ENCODE measurements at regions not wholly inside any gene's neighbourhood (a gene's known extent, or its start where the extent isn't known, plus 50 kb on each side); places are given as distances from the start of the nearest gene placed in this dataset.

DNA sequence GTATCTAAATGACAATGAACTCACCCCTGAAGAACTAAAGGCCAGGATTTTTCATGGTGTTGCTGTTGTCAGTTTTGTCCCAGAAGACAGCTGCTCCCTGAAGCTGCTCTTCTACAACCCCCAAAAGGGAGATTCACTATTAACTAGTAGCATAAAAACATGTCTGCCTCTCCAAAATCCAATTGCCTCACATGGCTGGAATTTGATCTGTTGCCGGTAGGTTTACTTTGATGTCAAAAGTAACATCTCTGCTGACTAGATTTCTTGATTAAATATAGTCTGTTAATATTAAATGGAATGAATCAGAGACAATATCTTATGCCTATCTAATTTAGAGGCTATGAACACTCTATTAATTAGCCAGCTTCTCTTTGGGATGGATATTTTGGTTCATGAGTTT is 425.4 kb downstream of the ETS1 start:
- Histone ChIP-seq H3K27me3 (ENCODE audit: control insufficient read depth in 2 of 2, insufficient read depth in 2 of 2, low read length in 2 of 2) (no peaks in the 10 kb centered on the region), H4K20me1 (replicated peaks; ENCODE audit: control insufficient read depth, extremely low read depth, insufficient read depth, low read length) (no peaks in the 10 kb centered on the region), H2AFZ (ENCODE audit: low read depth, low read length) (no peak overlapping the region), H3K9me1 (replicated peaks; ENCODE audit: control insufficient read depth, extremely low read depth, insufficient read depth, low read length) (no peaks in the 10 kb centered on the region), H3K27ac (ENCODE audit: insufficient read depth, low read depth, low read length) (no peak overlapping the region), H3K4me3 (replicated peaks in 1 of 3; ENCODE audit: insufficient read depth in 1 of 3, low read depth in 1 of 3, low read length in 3 of 3) (no peak overlapping the region), H3K4me1 (ENCODE audit: control insufficient read depth, extremely low read depth, insufficient read depth, low read length) (no peaks in the 10 kb centered on the region), H3K9ac (replicated peaks; ENCODE audit: extremely low read depth, insufficient read depth, low read length) (no peak overlapping the region), H3K36me3 (ENCODE audit: control insufficient read depth in 2 of 2, extremely low read depth in 1 of 2, insufficient read depth in 2 of 2, low read length in 2 of 2) (no peaks in the 10 kb centered on the region), H3K79me2 (ENCODE audit: control insufficient read depth, insufficient read depth, low read length) (no peaks in the 10 kb centered on the region), H3K4me2 (ENCODE audit: insufficient read depth, low read length) (no peak overlapping the region), H3K9me3 (replicated peaks; ENCODE audit: control insufficient read depth, insufficient read depth, low read length) (no peaks in the 10 kb centered on the region)
- no peak for FAIRE-seq
- intact Hi-C loops (cut with micrococcal nuclease) (no loop called here), dilution Hi-C loops (cut with MboI; ENCODE audit: extremely low pct_ligation_motif_present, low sequenced_read_pairs) (loop anchor here (25.0 kb wide), 2 partner anchors 125 to 475 kb away; no protein-coding TSS in a partner anchor)
- POLR2A ChIA-PET = no interaction called here
- DNase-seq (ENCODE audit: low read depth, low spot score) = no peak
- no TSS peak for BruUV-seq (replicated peaks)
- CTCF ChIA-PET = interaction anchor here (1.2 to 3.7 kb wide), 2 partner anchors 11 to 470 kb away, joined by 3 to 16 read pairs; no protein-coding TSS in a partner anchor
- TF ChIP-seq, protein P1, sequence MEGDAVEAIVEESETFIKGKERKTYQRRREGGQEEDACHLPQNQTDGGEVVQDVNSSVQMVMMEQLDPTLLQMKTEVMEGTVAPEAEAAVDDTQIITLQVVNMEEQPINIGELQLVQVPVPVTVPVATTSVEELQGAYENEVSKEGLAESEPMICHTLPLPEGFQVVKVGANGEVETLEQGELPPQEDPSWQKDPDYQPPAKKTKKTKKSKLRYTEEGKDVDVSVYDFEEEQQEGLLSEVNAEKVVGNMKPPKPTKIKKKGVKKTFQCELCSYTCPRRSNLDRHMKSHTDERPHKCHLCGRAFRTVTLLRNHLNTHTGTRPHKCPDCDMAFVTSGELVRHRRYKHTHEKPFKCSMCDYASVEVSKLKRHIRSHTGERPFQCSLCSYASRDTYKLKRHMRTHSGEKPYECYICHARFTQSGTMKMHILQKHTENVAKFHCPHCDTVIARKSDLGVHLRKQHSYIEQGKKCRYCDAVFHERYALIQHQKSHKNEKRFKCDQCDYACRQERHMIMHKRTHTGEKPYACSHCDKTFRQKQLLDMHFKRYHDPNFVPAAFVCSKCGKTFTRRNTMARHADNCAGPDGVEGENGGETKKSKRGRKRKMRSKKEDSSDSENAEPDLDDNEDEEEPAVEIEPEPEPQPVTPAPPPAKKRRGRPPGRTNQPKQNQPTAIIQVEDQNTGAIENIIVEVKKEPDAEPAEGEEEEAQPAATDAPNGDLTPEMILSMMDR (IDR thresholded peaks at IDR 0.05; ENCODE audit: extremely low read depth in 1 of 2, insufficient read depth in 1 of 2, low read depth in 1 of 2, low read length in 2 of 2) = no peak
- TF ChIP-seq EZH2 (IDR thresholded peaks at IDR 0.05; ENCODE audit: borderline replicate concordance, low read depth, low read length, severe bottlenecking) = no peak
- no peak for TF ChIP-seq JUN (IDR thresholded peaks at IDR 0.05; ENCODE audit: borderline replicate concordance, insufficient read depth, insufficient read length, low read depth)
- no peak for TF ChIP-seq MYC (IDR thresholded peaks at IDR 0.05; ENCODE audit: low read depth, low read length)
- TF ChIP-seq GATA2 (IDR thresholded peaks at IDR 0.05; ENCODE audit: insufficient read depth, insufficient read length, low read depth, low read length) = no peak
- no peak for TF ChIP-seq MAX (IDR thresholded peaks at IDR 0.05; ENCODE audit: insufficient read depth, insufficient read length)
- TF ChIP-seq POLR2AphosphoS5 (IDR thresholded peaks at IDR 0.05; ENCODE audit: insufficient read depth, low read depth, low read length) = no peak
- no peak for TF ChIP-seq FOS (IDR thresholded peaks at IDR 0.05; ENCODE audit: borderline replicate concordance, insufficient read depth, low read length)
- no peak for TF ChIP-seq POLR2A (IDR thresholded peaks at IDR 0.05; ENCODE audit: low read depth, low read length)

Measured in endothelial cell of umbilical vein (primary cell).